ENCODE measurements at regions not wholly inside any gene's neighbourhood (a gene's known extent, or its start where the extent isn't known, plus 50 kb on each side); places are given as distances from the start of the nearest gene placed in this dataset.

- no TSS peak for BruUV-seq (replicated peaks)
- dilution Hi-C loops (cut with HindIII; ENCODE audit: low sequenced_read_pairs, unreplicated experiment), result no loop called here
Measured at GRCh38 chr11:95571718-95572260, 217.8 kb downstream of the FAM76B start.

More at GRCh38 chr11:95571718-95572260, 217.8 kb downstream of the FAM76B start:
- H2BK120ac ChIP-seq (ENCODE audit: low read depth, low read length), result no peak overlapping the region
- H3K27ac ChIP-seq (ENCODE audit: insufficient read depth, low read length), result no peak overlapping the region
- in situ Hi-C loops (cut with MboI; ENCODE audit: low sequenced_read_pairs) (no loop called here), intact Hi-C loops (cut with micrococcal nuclease) (no loop called here)
- H3K9ac ChIP-seq (ENCODE audit: low read depth, low read length), result no peak overlapping the region
- no peak for ATAC-seq (ENCODE audit: low read depth)
- H2AFZ ChIP-seq (replicated peaks; ENCODE audit: low read length, poor library complexity), result no peak overlapping the region
- no peak overlapping the region for H4K5ac ChIP-seq (ENCODE audit: low read depth, low read length)
- no peak overlapping the region for H2BK5ac ChIP-seq (ENCODE audit: low read depth, low read length, poor library complexity, severe bottlenecking)
- peaks cover 2% of the 10 kb centered on the region for H3K9me1 ChIP-seq (ENCODE audit: insufficient read depth, low read length)
- H3K9me3 ChIP-seq (ENCODE audit: control insufficient read depth, insufficient read depth, low read length), result peaks cover 2% of the 10 kb centered on the region
- H4K20me1 ChIP-seq (ENCODE audit: insufficient read depth, low read length), result no peaks in the 10 kb centered on the region
- H3K4me2 ChIP-seq (ENCODE audit: low read depth, low read length), result no peak overlapping the region
- no peaks in the 10 kb centered on the region for H3K27me3 ChIP-seq (ENCODE audit: control insufficient read depth, insufficient read depth, low read length)
- DNase-seq, result no peak
- H3K4ac ChIP-seq (ENCODE audit: low read depth, low read length), result no peak overlapping the region
- no peak overlapping the region for H3K14ac ChIP-seq (replicated peaks; ENCODE audit: low read depth, low read length)
- no peak overlapping the region for H3K23ac ChIP-seq (ENCODE audit: low read depth, low read length)
- H4K91ac ChIP-seq (ENCODE audit: insufficient read depth, low read depth, low read length), result no peak overlapping the region
- WGBS, 2 experiments (ENCODE audit: extremely low coverage in 2 of 2, insufficient read length in 1 of 2), result no CpG with 5 or more reads among the region's 2 CpGs
- no peak overlapping the region for H3K4me3 ChIP-seq (ENCODE audit: insufficient read depth, low read depth, low read length)
- POLR2A ChIA-PET (ENCODE audit: unreplicated experiment), result no interaction called here
- H3K36me3 ChIP-seq (ENCODE audit: control insufficient read depth, insufficient read depth, low read length), result no peaks in the 10 kb centered on the region
- no peak overlapping the region for H2AK9ac ChIP-seq (replicated peaks; ENCODE audit: low read depth, low read length, poor library complexity)
- no peak overlapping the region for H2BK15ac ChIP-seq (ENCODE audit: low read depth, low read length)
- no peak overlapping the region for H3K56ac ChIP-seq (ENCODE audit: extremely low read depth, insufficient read depth, low read length)
- no peaks in the 10 kb centered on the region for H3K79me1 ChIP-seq (ENCODE audit: low read depth in 1 of 2, low read length in 2 of 2)
- CTCF ChIA-PET, result no interaction called here
- TF ChIP-seq RFX5 (IDR thresholded peaks at IDR 0.05; ENCODE audit: low read depth, low read length), result no peak
- TF ChIP-seq SMC3 (IDR thresholded peaks at IDR 0.05; ENCODE audit: low read depth, low read length), result no peak
- no peak for TF ChIP-seq CEBPB (IDR thresholded peaks at IDR 0.05; ENCODE audit: low read depth, low read length)
- no peak for TF ChIP-seq MXI1 (IDR thresholded peaks at IDR 0.05; ENCODE audit: borderline replicate concordance, low read depth, low read length)
- TF ChIP-seq BHLHE40 (IDR thresholded peaks at IDR 0.05; ENCODE audit: low read depth, low read length), result no peak
- no peak for TF ChIP-seq RCOR1 (IDR thresholded peaks at IDR 0.05; ENCODE audit: insufficient replicate concordance, low read length)
- TF ChIP-seq FOS (IDR thresholded peaks at IDR 0.05; ENCODE audit: low read depth, low read length), result no peak
- no peak for TF ChIP-seq MAFK (IDR thresholded peaks at IDR 0.05; ENCODE audit: low read depth, low read length)
- no peak for TF ChIP-seq RAD21 (IDR thresholded peaks at IDR 0.05; ENCODE audit: low read length)
- no peak for TF ChIP-seq CHD1 (IDR thresholded peaks at IDR 0.05; ENCODE audit: low read depth, low read length)
- TF ChIP-seq POLR2A (IDR thresholded peaks at IDR 0.05; ENCODE audit: low read depth, low read length), result no peak
- TF ChIP-seq, protein P1, sequence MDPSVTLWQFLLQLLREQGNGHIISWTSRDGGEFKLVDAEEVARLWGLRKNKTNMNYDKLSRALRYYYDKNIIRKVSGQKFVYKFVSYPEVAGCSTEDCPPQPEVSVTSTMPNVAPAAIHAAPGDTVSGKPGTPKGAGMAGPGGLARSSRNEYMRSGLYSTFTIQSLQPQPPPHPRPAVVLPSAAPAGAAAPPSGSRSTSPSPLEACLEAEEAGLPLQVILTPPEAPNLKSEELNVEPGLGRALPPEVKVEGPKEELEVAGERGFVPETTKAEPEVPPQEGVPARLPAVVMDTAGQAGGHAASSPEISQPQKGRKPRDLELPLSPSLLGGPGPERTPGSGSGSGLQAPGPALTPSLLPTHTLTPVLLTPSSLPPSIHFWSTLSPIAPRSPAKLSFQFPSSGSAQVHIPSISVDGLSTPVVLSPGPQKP (IDR thresholded peaks at IDR 0.05; ENCODE audit: borderline replicate concordance, low read depth, low read length), result no peak
- no peak for TF ChIP-seq MAZ (IDR thresholded peaks at IDR 0.05; ENCODE audit: borderline replicate concordance, low read depth, low read length)
- H3K18ac ChIP-seq (ENCODE audit: low read depth, low read length), result no peak overlapping the region
- H3K4me1 ChIP-seq (ENCODE audit: control insufficient read depth, insufficient read depth, low read length), result peaks cover 5% of the 10 kb centered on the region
- H4K8ac ChIP-seq (ENCODE audit: low read depth in 2 of 2, low read length in 2 of 2), result no peak overlapping the region
- H2BK20ac ChIP-seq (ENCODE audit: low read depth, low read length), result no peak overlapping the region
- H2AK5ac ChIP-seq (ENCODE audit: low read depth, low read length), result no peak overlapping the region

Data from IMR-90 (cell line).